ENCODE measurements at regions not wholly inside any gene's neighbourhood (a gene's known extent, or its start where the extent isn't known, plus 50 kb on each side); places are given as distances from the start of the nearest gene placed in this dataset.
"Not testable (repeated sequence)": the region's sequence is repeated elsewhere in the genome, so short reads cannot be mapped to it uniquely, and the experiment has no call there.

GRCh38 chr1:82141390-82141789, 340.7 kb downstream of the ADGRL2 start:
- Histone ChIP-seq H3F3A (ENCODE audit: control insufficient read depth, insufficient read depth) (no peaks in the 10 kb centered on the region), H3K4me3 (ENCODE audit: low read length) (no peak overlapping the region), H3K9me2 (replicated peaks; ENCODE audit: control insufficient read depth, low read length) (no peaks in the 10 kb centered on the region), H3K9me3 (ENCODE audit: control insufficient read depth, insufficient read depth, low read length) (peaks cover 3% of the 10 kb centered on the region; the same call in 1 of the 2 replicates), H3K4me1 (ENCODE audit: control insufficient read depth, low read length) (no peaks in the 10 kb centered on the region), H3K27ac (ENCODE audit: low read depth, low read length) (no peak overlapping the region), H4K20me1 (ENCODE audit: control insufficient read depth, insufficient read depth, low read depth, low read length) (no peaks in the 10 kb centered on the region), H3K36me3 (ENCODE audit: control insufficient read depth, low read length) (no peaks in the 10 kb centered on the region), H3K4me2 (ENCODE audit: low read length) (no peak overlapping the region), H3K79me2 (ENCODE audit: control insufficient read depth, low read length) (no peaks in the 10 kb centered on the region), H3K27me3 (ENCODE audit: control insufficient read depth, low read length) (no peaks in the 10 kb centered on the region)
- TF ChIP-seq CTCF (IDR thresholded peaks at IDR 0.05; ENCODE audit: low read depth, low read length, poor library complexity, severe bottlenecking) (no peak), EZH2phosphoT487 (IDR thresholded peaks at IDR 0.05; ENCODE audit: borderline replicate concordance, low read length) (no peak)

GRCh38 chr1:82139751-82140468, 339.2 kb downstream of the ADGRL2 start:
- Histone ChIP-seq H3K4me1 (ENCODE audit: control insufficient read depth, low read length) (no peaks in the 10 kb centered on the region), H4K20me1 (ENCODE audit: control insufficient read depth, insufficient read depth, low read depth, low read length) (no peaks in the 10 kb centered on the region), H3K79me2 (ENCODE audit: control insufficient read depth, low read length) (no peaks in the 10 kb centered on the region), H3F3A (ENCODE audit: control insufficient read depth, insufficient read depth) (no peaks in the 10 kb centered on the region), H3K36me3 (ENCODE audit: control insufficient read depth, low read length) (no peaks in the 10 kb centered on the region), H3K9me3 (ENCODE audit: control insufficient read depth, insufficient read depth, low read length) (peaks cover 3% of the 10 kb centered on the region; the same call in 1 of the 2 replicates), H3K4me2 (ENCODE audit: low read length) (no peak overlapping the region), H3K27me3 (ENCODE audit: control insufficient read depth, low read length) (no peaks in the 10 kb centered on the region), H3K4me3 (ENCODE audit: low read length) (no peak overlapping the region), H3K27ac (ENCODE audit: low read depth, low read length) (no peak overlapping the region), H3K9me2 (replicated peaks; ENCODE audit: control insufficient read depth, low read length) (no peaks in the 10 kb centered on the region)
- TF ChIP-seq EZH2phosphoT487 (IDR thresholded peaks at IDR 0.05; ENCODE audit: borderline replicate concordance, low read length) (no peak), CTCF (IDR thresholded peaks at IDR 0.05; ENCODE audit: low read depth, low read length, poor library complexity, severe bottlenecking) (no peak)

- H3K9me3 ChIP-seq (ENCODE audit: control insufficient read depth, insufficient read depth, low read length); H3F3A ChIP-seq (ENCODE audit: control insufficient read depth, insufficient read depth); H3K36me3 ChIP-seq (ENCODE audit: control insufficient read depth, low read length); H4K20me1 ChIP-seq (ENCODE audit: control insufficient read depth, insufficient read depth, low read depth, low read length); H3K4me1 ChIP-seq (ENCODE audit: control insufficient read depth, low read length); H3K9me2 ChIP-seq (replicated peaks; ENCODE audit: control insufficient read depth, low read length); H3K27me3 ChIP-seq (ENCODE audit: control insufficient read depth, low read length); H3K27ac ChIP-seq (ENCODE audit: low read depth, low read length); H3K4me3 ChIP-seq (ENCODE audit: low read length); H3K4me2 ChIP-seq (ENCODE audit: low read length); H3K79me2 ChIP-seq (ENCODE audit: control insufficient read depth, low read length): not testable (repeated sequence)
These were observed 335.6 kb downstream of the ADGRL2 start for GRCh38 chr1:82136351-82136750.

- H3F3A ChIP-seq (ENCODE audit: control insufficient read depth, insufficient read depth): no peaks in the 10 kb centered on the region
- H4K20me1 ChIP-seq (ENCODE audit: control insufficient read depth, insufficient read depth, low read depth, low read length): no peaks in the 10 kb centered on the region
- no peaks in the 10 kb centered on the region for H3K9me3 ChIP-seq (ENCODE audit: control insufficient read depth, insufficient read depth, low read length)
- no peak overlapping the region for H3K4me3 ChIP-seq (ENCODE audit: low read length)
- no peaks in the 10 kb centered on the region for H3K27me3 ChIP-seq (ENCODE audit: control insufficient read depth, low read length)
- H3K79me2 ChIP-seq (ENCODE audit: control insufficient read depth, low read length): no peaks in the 10 kb centered on the region
- no peaks in the 10 kb centered on the region for H3K36me3 ChIP-seq (ENCODE audit: control insufficient read depth, low read length)
- no peak for TF ChIP-seq EZH2phosphoT487 (IDR thresholded peaks at IDR 0.05; ENCODE audit: borderline replicate concordance, low read length)
- TF ChIP-seq CTCF (IDR thresholded peaks at IDR 0.05; ENCODE audit: low read depth, low read length, poor library complexity, severe bottlenecking): no peak
- H3K4me1 ChIP-seq (ENCODE audit: control insufficient read depth, low read length): no peaks in the 10 kb centered on the region
- H3K4me2 ChIP-seq (ENCODE audit: low read length): no peak overlapping the region
- H3K27ac ChIP-seq (ENCODE audit: low read depth, low read length): no peak overlapping the region
- H3K9me2 ChIP-seq (replicated peaks; ENCODE audit: control insufficient read depth, low read length): no peaks in the 10 kb centered on the region
These were observed 325.1 kb downstream of the ADGRL2 start for GRCh38 chr1:82125866-82126265.
